Muscle of leg (tissue), 3 donors: ENCODE measurements at regions not wholly inside any gene's neighbourhood (a gene's known extent, or its start where the extent isn't known, plus 50 kb on each side); places are given as distances from the start of the nearest gene placed in this dataset.
"Not testable (repeated sequence)": the region's sequence is repeated elsewhere in the genome, so short reads cannot be mapped to it uniquely, and the experiment has no call there.

Experiments
- DNase-seq: peaks from one replicate; pipeline ENCODE4 v3.0.0; 2013
- H3K27ac ChIP-seq: one replicate; pipeline ENCODE4 v1.5.1; 2013; ENCODE audit warnings: mild to moderate bottlenecking, low read length, control low read depth
- H3K27me3 ChIP-seq: one replicate; pipeline ENCODE4 v1.6.1; 2013; ENCODE audit warnings: low read length; ENCODE audit not compliant: control insufficient read depth, insufficient read depth
- H3K36me3 ChIP-seq: one replicate; pipeline ENCODE4 v1.6.1; 2013; ENCODE audit warnings: low read length; ENCODE audit not compliant: control insufficient read depth, insufficient read depth
- H3K4me1 ChIP-seq: one replicate; pipeline ENCODE4 v1.6.1; 2013; ENCODE audit warnings: low read length; ENCODE audit not compliant: control insufficient read depth, insufficient read depth
- H3K4me3 ChIP-seq: one replicate; pipeline ENCODE4 v1.5.1; 2013; ENCODE audit warnings: low read length, control low read depth
- H3K9me3 ChIP-seq: replicated peaks from 2 replicates; pipeline ENCODE4 v1.6.1; 2013; ENCODE audit warnings: low read depth, low read length; ENCODE audit not compliant: control insufficient read depth
- WGBS: methylation state at CpG from one replicate; pipeline ENCODE4 v1.1.5; 2013; ENCODE audit warnings: missing lambda C conversion rate; ENCODE audit not compliant: insufficient coverage; 5-methylcytosine and 5-hydroxymethylcytosine counted together

- Histone ChIP-seq H3K9me3 (no peaks in the 10 kb centered on the region), H3K4me3 (no peak overlapping the region)
- WGBS: no CpG with 5 or more reads among the region's 4 CpGs
These were observed 130.6 kb downstream of the MTNR1A start for GRCh38 chr4:186424745-186425144.

GRCh38 chr4:186422296-186422695 lies 133.1 kb downstream of the MTNR1A start:
- no peak overlapping the region for H3K4me3 ChIP-seq
- WGBS: no CpG with 5 or more reads among the region's 2 CpGs

More at GRCh38 chr4:186424745-186425144, 130.6 kb downstream of the MTNR1A start:
- no peak overlapping the region for H3K27ac ChIP-seq
- H3K4me1 ChIP-seq: no peaks in the 10 kb centered on the region
- DNase-seq: no peak
- H3K27me3 ChIP-seq: no peaks in the 10 kb centered on the region
- H3K36me3 ChIP-seq: no peaks in the 10 kb centered on the region

GRCh38 chr4:186416451-186417060 lies 138.8 kb downstream of the MTNR1A start:
- Histone ChIP-seq H3K27ac (no peak overlapping the region), H3K4me3 (no peak overlapping the region), H3K27me3 (no peaks in the 10 kb centered on the region), H3K36me3 (no peaks in the 10 kb centered on the region), H3K4me1 (no peaks in the 10 kb centered on the region), H3K9me3 (no peaks in the 10 kb centered on the region)
- no peak for DNase-seq
- WGBS: 59% methylated on average over 4 of the region's 5 CpGs

More at GRCh38 chr4:186422296-186422695, 133.1 kb downstream of the MTNR1A start:
- no peaks in the 10 kb centered on the region for H3K27me3 ChIP-seq
- DNase-seq: no peak
- no peaks in the 10 kb centered on the region for H3K36me3 ChIP-seq
- no peak overlapping the region for H3K27ac ChIP-seq
- H3K9me3 ChIP-seq: no peaks in the 10 kb centered on the region
- H3K4me1 ChIP-seq: no peaks in the 10 kb centered on the region

DNA sequence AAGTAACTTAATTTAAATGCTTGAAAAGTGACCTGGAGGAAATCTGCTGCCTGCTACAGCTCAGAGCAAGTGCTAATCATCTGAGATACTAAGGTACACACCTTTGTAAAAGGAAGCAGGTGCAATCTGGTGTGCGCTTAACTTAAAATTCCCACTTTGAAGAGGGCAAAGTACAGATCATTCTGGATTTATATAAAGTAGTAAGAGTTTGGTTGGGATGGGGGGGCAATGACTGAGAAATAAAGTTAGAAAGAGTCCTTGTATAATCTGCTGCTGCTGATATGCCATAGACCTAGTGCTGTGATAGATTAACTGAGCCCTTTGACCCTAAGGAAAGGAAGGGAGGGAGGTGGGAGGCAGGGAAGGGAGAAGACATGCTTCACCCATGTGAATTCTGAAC lies 141.0 kb downstream of the MTNR1A start:
- no peaks in the 10 kb centered on the region for H3K9me3 ChIP-seq
- H3K36me3 ChIP-seq: no peaks in the 10 kb centered on the region
- no peaks in the 10 kb centered on the region for H3K4me1 ChIP-seq
- DNase-seq: no peak
- 100% methylated on average over 1 of the region's 1 CpG for WGBS
- no peaks in the 10 kb centered on the region for H3K27me3 ChIP-seq
- no peak overlapping the region for H3K4me3 ChIP-seq
- no peak overlapping the region for H3K27ac ChIP-seq

DNA sequence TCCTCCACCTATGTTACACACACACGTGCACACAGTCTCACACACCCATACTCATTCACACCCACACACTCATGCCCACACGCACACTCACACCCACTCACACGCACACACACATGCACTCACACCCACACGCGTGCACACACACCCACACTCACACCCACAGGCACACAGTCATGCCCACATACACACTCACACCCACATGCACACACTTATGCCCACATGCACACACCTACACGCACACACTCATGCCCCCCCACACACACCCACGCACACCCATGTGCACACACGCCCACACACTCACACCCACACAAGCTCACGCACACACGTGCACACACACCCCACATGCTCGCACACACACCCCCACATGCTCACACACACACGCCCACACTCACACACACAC lies 140.0 kb downstream of the F11 start:
- Histone ChIP-seq H3K4me1 (no peaks in the 10 kb centered on the region), H3K27ac (no peak overlapping the region), H3K27me3 (no peaks in the 10 kb centered on the region), H3K9me3 (no peaks in the 10 kb centered on the region), H3K36me3 (no peaks in the 10 kb centered on the region), H3K4me3 (no peak overlapping the region)
- no peak for DNase-seq
- 86% methylated on average over 12 of the region's 12 CpGs for WGBS

- Histone ChIP-seq H3K9me3 (no peaks in the 10 kb centered on the region), H3K4me3 (no peak overlapping the region), H3K27me3 (no peaks in the 10 kb centered on the region), H3K27ac (no peak overlapping the region), H3K36me3 (no peaks in the 10 kb centered on the region), H3K4me1 (no peaks in the 10 kb centered on the region)
- no peak for DNase-seq
- WGBS: 81% methylated on average over 3 of the region's 6 CpGs
These were observed 138.7 kb downstream of the F11 start for GRCh38 chr4:186404562-186405134.

- Histone ChIP-seq H3K36me3 (no peaks in the 10 kb centered on the region), H3K4me1 (no peaks in the 10 kb centered on the region), H3K27ac (no peak overlapping the region), H3K27me3 (no peaks in the 10 kb centered on the region), H3K4me3 (no peak overlapping the region), H3K9me3 (no peaks in the 10 kb centered on the region)
- peak; percentile 5 for DNase-seq
- 68% methylated on average over 4 of the region's 6 CpGs for WGBS
These were observed 134.7 kb downstream of the F11 start for GRCh38 chr4:186400676-186401075.

- WGBS: 87% methylated on average over 10 of the region's 10 CpGs
- no peaks in the 10 kb centered on the region for H3K4me1 ChIP-seq
- DNase-seq: no peak
- H3K36me3 ChIP-seq: no peaks in the 10 kb centered on the region
- H3K27ac ChIP-seq: no peak overlapping the region
- H3K4me3 ChIP-seq: no peak overlapping the region
- H3K9me3 ChIP-seq: no peaks in the 10 kb centered on the region
- no peaks in the 10 kb centered on the region for H3K27me3 ChIP-seq
These were observed 126.0 kb downstream of the F11 start for GRCh38 chr4:186392017-186392416.

DNA sequence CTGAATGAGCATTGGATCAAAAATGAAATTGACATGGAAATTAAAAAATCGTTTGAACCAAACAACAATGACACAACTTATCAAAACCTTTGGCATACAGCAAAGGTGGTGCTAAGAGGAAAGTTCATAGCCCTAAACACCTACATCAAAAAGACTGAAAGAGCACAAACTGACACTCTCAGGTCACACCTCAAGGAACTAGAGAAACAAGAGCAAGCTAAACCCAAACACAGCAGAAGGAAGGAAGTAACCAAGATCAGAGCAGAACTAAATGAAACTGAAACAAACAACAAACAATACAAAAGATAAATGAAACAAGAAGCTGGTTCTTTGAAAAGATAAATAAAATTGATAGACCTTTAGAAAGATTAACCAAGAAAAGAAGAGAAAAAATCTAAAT lies 118.3 kb downstream of the F11 start:
- H3K27me3 ChIP-seq, DNase-seq, H3K9me3 ChIP-seq, H3K27ac ChIP-seq, H3K4me1 ChIP-seq, H3K4me3 ChIP-seq, H3K36me3 ChIP-seq: not testable (repeated sequence)
- WGBS: no CpG with 5 or more reads among the region's 1 CpG

- WGBS: 100% methylated on average over 2 of the region's 4 CpGs
- no peaks in the 10 kb centered on the region for H3K4me1 ChIP-seq
- peaks cover 16% of the 10 kb centered on the region for H3K9me3 ChIP-seq
- H3K4me3 ChIP-seq: no peak overlapping the region
- H3K27ac ChIP-seq: no peak overlapping the region
- no peak for DNase-seq
- H3K36me3 ChIP-seq: no peaks in the 10 kb centered on the region
- H3K27me3 ChIP-seq: no peaks in the 10 kb centered on the region
These were observed 102.3 kb downstream of the F11 start for GRCh38 chr4:186368281-186368680.

DNA sequence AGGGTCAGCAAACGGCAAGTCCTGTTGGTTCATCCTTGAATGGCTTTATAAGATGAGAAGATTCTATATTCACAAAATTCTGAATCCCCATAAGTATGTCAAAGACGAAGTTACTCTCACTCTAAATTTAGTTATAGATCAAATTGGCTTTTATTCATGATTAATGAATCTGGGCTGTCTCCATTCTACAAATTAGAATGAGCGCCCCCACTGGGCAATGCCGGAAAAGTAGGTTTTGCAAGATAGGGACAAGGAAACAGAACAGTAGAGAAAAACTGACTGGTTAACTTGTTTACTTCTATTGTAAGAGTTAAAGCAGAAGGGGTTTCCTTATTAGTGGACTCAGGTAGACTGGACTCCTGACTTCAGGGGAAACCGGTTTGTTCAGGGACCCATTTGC lies 100.3 kb downstream of the F11 start:
- peaks cover 21% of the 10 kb centered on the region for H3K9me3 ChIP-seq
- no peak overlapping the region for H3K27ac ChIP-seq
- DNase-seq: no peak
- H3K4me3 ChIP-seq: no peak overlapping the region
- H3K27me3 ChIP-seq: no peaks in the 10 kb centered on the region
- no peaks in the 10 kb centered on the region for H3K4me1 ChIP-seq
- WGBS: 60% methylated on average over 1 of the region's 5 CpGs
- no peaks in the 10 kb centered on the region for H3K36me3 ChIP-seq
